Osteoblast (primary cell): ENCODE measurements at regions not wholly inside any gene's neighbourhood (a gene's known extent, or its start where the extent isn't known, plus 50 kb on each side); places are given as distances from the start of the nearest gene placed in this dataset.

Experiments used
- DNase-seq: peaks from one replicate; pipeline ENCODE4 v3.0.0; 2011; ENCODE audit warnings: low spot score, mixed read lengths; ENCODE audit not compliant: insufficient read length; ENCODE audit errors: missing footprints
- H2AFZ ChIP-seq: 2 replicates; pipeline ENCODE4 v1.6.0; 2011; ENCODE audit warnings: mild to moderate bottlenecking, low read length
- H3K27ac ChIP-seq: 2 replicates; pipeline ENCODE4 v1.5.1; 2011; ENCODE audit warnings: mild to moderate bottlenecking, low read depth, low read length, moderate library complexity
- H3K27me3 ChIP-seq: 2 replicates; pipeline ENCODE4 v1.6.0; 2012; ENCODE audit warnings: mild to moderate bottlenecking, control low read depth, inconsistent platforms, low read length, moderate library complexity; ENCODE audit not compliant: insufficient read depth
- H3K36me3 ChIP-seq: 2 replicates; pipeline ENCODE4 v1.5.1; 2011; ENCODE audit warnings: mild to moderate bottlenecking, low read length, control low read depth, moderate library complexity; ENCODE audit not compliant: insufficient read depth
- H3K4me1 ChIP-seq: 2 replicates; pipeline ENCODE4 v1.5.1; 2011; ENCODE audit warnings: mild to moderate bottlenecking, low read length, control low read depth, moderate library complexity; ENCODE audit not compliant: insufficient read depth
- H3K4me2 ChIP-seq: 2 replicates; pipeline ENCODE4 v1.6.0; 2011; ENCODE audit warnings: mild to moderate bottlenecking, low read length; ENCODE audit not compliant: insufficient read depth
- H3K4me3 ChIP-seq: fragments of 200-600 bp; sonication (generic); 3 replicates; pipeline ENCODE4 v1.5.1; 2012; ENCODE audit warnings: mild to moderate bottlenecking, low read length, inconsistent platforms; ENCODE audit not compliant: insufficient read depth
- H3K79me2 ChIP-seq: 2 replicates; pipeline ENCODE4 v1.6.0; 2012; ENCODE audit warnings: mild to moderate bottlenecking, low read length, control low read depth, inconsistent platforms; ENCODE audit not compliant: insufficient read depth
- H3K9me3 ChIP-seq: 2 replicates; pipeline ENCODE4 v1.5.1; 2011; ENCODE audit warnings: low read depth, low read length, control low read depth
- H4K20me1 ChIP-seq: 2 replicates; pipeline ENCODE4 v1.6.0; 2012; ENCODE audit warnings: mild to moderate bottlenecking, low read length, control low read depth; ENCODE audit not compliant: insufficient read depth
- CTCF ChIP-seq: IDR thresholded peaks from 2 replicates; pipeline ENCODE4 v1.5.1; 2011; ENCODE audit warnings: mild to moderate bottlenecking, low read depth, low read length, moderate library complexity; ENCODE audit errors: extremely low read depth

DNA sequence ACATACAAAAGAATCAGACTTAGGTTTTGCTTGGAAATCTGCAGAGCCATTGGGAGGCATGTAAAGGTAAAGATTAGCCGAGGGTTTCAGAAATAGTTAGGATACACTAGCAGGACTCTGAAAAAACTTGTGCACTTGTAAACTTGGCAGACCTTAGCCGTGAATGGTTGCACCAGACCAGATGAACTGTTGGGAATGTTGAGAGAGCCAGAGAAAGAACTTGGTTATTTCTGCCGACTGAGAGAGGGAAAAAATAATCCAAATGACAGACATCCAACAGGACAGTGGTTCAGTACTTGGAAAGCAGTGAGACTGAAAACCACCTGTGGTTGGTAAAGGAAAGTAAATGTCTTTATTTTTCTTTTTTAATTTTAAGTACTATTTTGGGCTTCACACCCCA, 222.5 kb upstream of the DDHD1 start:
- H3K4me1 ChIP-seq, result no peaks in the 10 kb centered on the region
- H3K79me2 ChIP-seq, result no peaks in the 10 kb centered on the region
- TF ChIP-seq CTCF, result no peak
- H3K27ac ChIP-seq, result no peak overlapping the region
- H3K36me3 ChIP-seq, result no peaks in the 10 kb centered on the region
- no peaks in the 10 kb centered on the region for H4K20me1 ChIP-seq
- no peak overlapping the region for H3K4me2 ChIP-seq
- no peak for DNase-seq
- no peaks in the 10 kb centered on the region for H3K9me3 ChIP-seq
- H2AFZ ChIP-seq, result no peak overlapping the region
- H3K27me3 ChIP-seq, result no peaks in the 10 kb centered on the region
- H3K4me3 ChIP-seq, result no peak overlapping the region

- Histone ChIP-seq H3K27ac (peak overlapping the region; percentile 59), H3K4me2 (peak overlapping the region; percentile 56), H3K4me3 (no peak overlapping the region), H3K4me1 (peaks cover 36% of the 10 kb centered on the region), H3K79me2 (no peaks in the 10 kb centered on the region), H2AFZ (no peak overlapping the region), H3K27me3 (no peaks in the 10 kb centered on the region), H4K20me1 (no peaks in the 10 kb centered on the region), H3K9me3 (no peaks in the 10 kb centered on the region), H3K36me3 (no peaks in the 10 kb centered on the region)
- TF ChIP-seq CTCF, result no peak
- DNase-seq, result peak; percentile 58
Measured at GRCh38 chr14:53368711-53369201, 215.6 kb upstream of the DDHD1 start.

DNA sequence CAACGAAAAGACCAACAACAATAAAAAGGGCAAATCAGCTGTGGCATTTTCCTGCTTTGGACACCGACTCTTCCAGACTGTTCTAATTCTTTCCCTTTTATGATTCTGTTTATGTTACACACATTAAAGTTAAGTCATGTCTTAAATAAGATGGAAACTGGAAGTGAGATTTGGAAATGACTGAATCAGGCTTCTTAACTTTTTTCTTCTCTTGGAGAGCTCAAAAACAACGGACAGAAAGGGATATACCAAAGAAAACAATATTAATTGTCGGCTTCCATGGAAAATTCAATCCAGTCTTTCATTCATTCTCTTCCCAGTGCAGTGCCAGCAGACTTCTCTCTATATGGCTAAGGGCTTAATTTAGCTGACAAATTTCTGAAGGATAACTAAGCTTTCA, 214.9 kb upstream of the DDHD1 start:
- Histone ChIP-seq H3K9me3 (no peaks in the 10 kb centered on the region), H4K20me1 (no peaks in the 10 kb centered on the region), H2AFZ (no peak overlapping the region), H3K4me1 (peaks cover 36% of the 10 kb centered on the region), H3K4me2 (peak overlapping the region; percentile 56), H3K27me3 (no peaks in the 10 kb centered on the region), H3K36me3 (no peaks in the 10 kb centered on the region), H3K27ac (peak overlapping the region; percentile 59), H3K4me3 (no peak overlapping the region), H3K79me2 (no peaks in the 10 kb centered on the region)
- no peak for TF ChIP-seq CTCF
- no peak for DNase-seq

DNA sequence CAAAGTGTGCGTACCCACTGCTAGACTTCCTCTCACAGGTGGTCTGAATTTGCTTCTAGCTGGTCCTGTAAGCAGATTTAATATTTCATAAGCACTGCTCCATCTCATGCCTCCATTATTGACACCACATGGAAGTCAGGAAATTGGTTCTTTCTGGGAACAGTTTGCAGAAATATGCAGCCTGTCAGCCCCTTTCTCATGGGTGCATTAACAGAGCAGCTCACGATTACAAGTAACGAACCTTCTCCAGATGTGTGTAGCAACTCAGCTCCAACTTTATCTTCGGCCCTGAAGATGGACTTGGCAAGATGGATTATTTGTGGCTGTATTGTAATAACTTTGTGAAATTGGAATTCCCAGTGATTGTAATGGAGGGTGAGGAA, 214.5 kb upstream of the DDHD1 start:
- Histone ChIP-seq H3K36me3 (no peaks in the 10 kb centered on the region), H3K79me2 (no peaks in the 10 kb centered on the region), H3K4me2 (peak overlapping the region; percentile 56), H4K20me1 (no peaks in the 10 kb centered on the region), H3K4me1 (peaks cover 36% of the 10 kb centered on the region), H3K27ac (peak overlapping the region; percentile 59), H3K9me3 (no peaks in the 10 kb centered on the region), H2AFZ (no peak overlapping the region), H3K27me3 (no peaks in the 10 kb centered on the region), H3K4me3 (no peak overlapping the region)
- DNase-seq, result no peak
- no peak for TF ChIP-seq CTCF
